Activated CD4-positive, alpha-beta T cell treated with anti-CD3 and anti-CD28 coated beads for 1 hour (primary cell): ENCODE measurements at regions not wholly inside any gene's neighbourhood (a gene's known extent, or its start where the extent isn't known, plus 50 kb on each side); places are given as distances from the start of the nearest gene placed in this dataset.

Source experiments
- DNase-seq: peaks from one replicate; pipeline ENCODE4 v3.0.0-alpha.2; 2020

DNA sequence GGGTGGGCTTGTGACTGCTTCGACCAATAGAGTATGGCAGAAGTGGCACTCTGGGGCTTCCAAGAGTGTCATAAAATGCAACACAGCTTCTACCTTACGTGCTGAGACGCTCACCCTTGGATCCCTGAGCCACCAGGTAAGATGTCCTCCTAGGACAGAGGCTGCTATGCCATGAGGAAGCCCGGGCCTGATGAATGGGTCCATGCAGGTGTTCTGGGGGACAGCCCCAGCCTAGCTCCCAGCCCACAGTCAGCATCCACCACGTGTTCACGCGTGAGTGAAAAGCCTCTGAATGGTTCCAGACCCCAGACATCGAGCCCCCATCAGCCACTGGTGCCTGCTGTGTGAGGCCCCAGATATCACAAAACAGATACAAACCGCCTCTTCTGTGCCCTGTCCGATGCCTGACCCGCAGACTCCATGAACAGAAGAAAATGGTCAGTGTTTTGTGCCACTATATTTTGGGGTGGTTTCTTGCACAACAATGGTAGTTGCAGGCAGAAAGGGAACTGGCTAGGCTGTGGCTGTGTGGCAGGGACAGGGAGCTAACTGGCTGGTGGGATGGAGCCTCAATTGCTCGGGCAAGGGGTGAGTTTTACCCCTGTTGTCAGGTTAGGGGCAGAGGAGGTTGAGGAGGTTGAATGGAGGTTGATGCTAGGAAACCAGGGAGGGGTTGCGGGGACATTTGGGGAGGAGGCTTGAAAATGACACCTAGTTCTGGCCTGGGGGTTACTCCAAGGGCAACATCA, 92.2 kb downstream of the LINGO1 start:
- no peak for DNase-seq

DNA sequence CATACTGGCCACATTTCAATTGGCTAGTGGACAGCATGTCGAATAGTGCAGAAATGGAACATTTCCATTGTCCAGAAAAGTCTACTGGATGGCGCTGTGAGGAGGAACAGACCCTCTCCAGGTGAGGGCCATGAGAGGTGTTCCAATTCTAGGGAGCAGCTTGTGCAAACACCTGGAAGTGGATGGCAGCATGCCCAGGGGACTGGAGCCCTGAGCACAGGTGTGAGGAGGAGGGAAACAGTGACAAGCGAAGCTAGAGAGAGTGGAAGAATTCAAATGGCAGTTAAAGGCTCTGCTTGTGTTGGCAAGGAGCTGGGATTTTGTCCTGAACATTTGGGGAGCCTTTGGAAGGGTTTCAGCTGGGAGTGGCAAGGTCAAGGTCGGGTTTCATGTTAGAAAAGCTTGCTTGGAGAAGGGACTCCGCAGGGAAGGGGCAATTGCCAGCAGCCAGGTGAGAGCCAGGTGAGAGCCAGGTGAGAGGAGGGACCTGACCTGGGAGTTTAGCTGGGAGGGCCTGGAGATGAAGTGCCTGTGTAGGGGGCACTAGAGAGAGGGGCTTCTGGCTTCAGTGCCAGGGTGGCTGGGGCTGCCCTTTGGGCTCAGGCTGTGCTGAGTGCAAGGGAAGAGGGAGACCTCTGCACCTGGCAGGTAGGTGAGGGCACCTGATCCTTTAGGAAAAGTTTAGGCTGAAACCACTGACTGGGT, 93.8 kb downstream of the LINGO1 start:
- DNase-seq: no peak

- DNase-seq: no peak
Observed at GRCh38 chr15:77538027-77538451, 94.7 kb downstream of the LINGO1 start.

GRCh38 chr15:77537006-77537405, 95.7 kb downstream of the LINGO1 start:
- DNase-seq: no peak

- DNase-seq: no peak
Observed at GRCh38 chr15:77535845-77536244, 96.9 kb downstream of the LINGO1 start.
